ENCODE measurements at regions not wholly inside any gene's neighbourhood (a gene's known extent, or its start where the extent isn't known, plus 50 kb on each side); places are given as distances from the start of the nearest gene placed in this dataset.

GRCh38 chr9:81461196-81461595, 228.2 kb downstream of the TLE1 start:
- Histone ChIP-seq H3K4me3 (no peak overlapping the region), H3K27ac (no peak overlapping the region), H3K36me3 (no peaks in the 10 kb centered on the region), H3K27me3 (no peaks in the 10 kb centered on the region), H3K4me1 (no peaks in the 10 kb centered on the region), H3K9me3 (no peaks in the 10 kb centered on the region)
- DNase-seq (no peak), ATAC-seq (no peak)
- TF ChIP-seq CTCF (IDR thresholded peaks at IDR 0.05), result no peak
- intact Hi-C loops (cut with DNase I), result no loop called here

GRCh38 chr9:81460693-81461092, 228.7 kb downstream of the TLE1 start:
- ATAC-seq, result no peak
- Histone ChIP-seq H3K36me3 (no peaks in the 10 kb centered on the region), H3K27ac (no peak overlapping the region), H3K27me3 (no peaks in the 10 kb centered on the region), H3K4me3 (no peak overlapping the region), H3K9me3 (no peaks in the 10 kb centered on the region), H3K4me1 (no peaks in the 10 kb centered on the region)
- intact Hi-C loops (cut with DNase I), result no loop called here
- no peak for DNase-seq
- TF ChIP-seq CTCF (IDR thresholded peaks at IDR 0.05), result no peak

- no peak overlapping the region for H3K4me3 ChIP-seq
- DNase-seq (no peak), ATAC-seq (no peak)
- H3K27ac ChIP-seq, result no peak overlapping the region
- H3K27me3 ChIP-seq, result no peaks in the 10 kb centered on the region
- intact Hi-C loops (cut with DNase I), result no loop called here
- no peaks in the 10 kb centered on the region for H3K9me3 ChIP-seq
- no peaks in the 10 kb centered on the region for H3K36me3 ChIP-seq
- H3K4me1 ChIP-seq, result no peaks in the 10 kb centered on the region
- TF ChIP-seq CTCF (IDR thresholded peaks at IDR 0.05), result no peak
Observed at GRCh38 chr9:81459591-81459990, 229.8 kb downstream of the TLE1 start.

GRCh38 chr9:81456431-81457006, 232.8 kb downstream of the TLE1 start:
- no peak for TF ChIP-seq CTCF (IDR thresholded peaks at IDR 0.05)
- Histone ChIP-seq H3K9me3 (no peaks in the 10 kb centered on the region), H3K36me3 (no peaks in the 10 kb centered on the region), H3K4me3 (no peak overlapping the region), H3K27me3 (no peaks in the 10 kb centered on the region), H3K4me1 (no peaks in the 10 kb centered on the region), H3K27ac (no peak overlapping the region)
- no peak for DNase-seq
- ATAC-seq, result no peak
- intact Hi-C loops (cut with DNase I), result no loop called here

GRCh38 chr9:81455462-81456219, 233.7 kb downstream of the TLE1 start:
- no peak for TF ChIP-seq CTCF (IDR thresholded peaks at IDR 0.05)

More at GRCh38 chr9:81455462-81456219, 233.7 kb downstream of the TLE1 start:
- DNase-seq, result no peak
- no peaks in the 10 kb centered on the region for H3K36me3 ChIP-seq
- no peak for ATAC-seq
- H3K4me1 ChIP-seq, result no peaks in the 10 kb centered on the region
- H3K27ac ChIP-seq, result no peak overlapping the region
- H3K4me3 ChIP-seq, result no peak overlapping the region
- no peaks in the 10 kb centered on the region for H3K27me3 ChIP-seq
- intact Hi-C loops (cut with DNase I), result no loop called here
- no peaks in the 10 kb centered on the region for H3K9me3 ChIP-seq

Data from left lung (tissue), 4 donors.